ENCODE measurements at regions not wholly inside any gene's neighbourhood (a gene's known extent, or its start where the extent isn't known, plus 50 kb on each side); places are given as distances from the start of the nearest gene placed in this dataset.

GRCh38 chr2:35228584-35228983 is 1127.0 kb upstream of the CRIM1 start:
- Histone ChIP-seq H3K9me3 (no peaks in the 10 kb centered on the region), H3K4me1 (replicated peaks) (no peaks in the 10 kb centered on the region), H3K27ac (no peak overlapping the region), H3K27me3 (replicated peaks; ENCODE audit: insufficient read depth) (no peaks in the 10 kb centered on the region), H3K4me3 (no peak overlapping the region), H3K36me3 (no peaks in the 10 kb centered on the region)
- WGBS, result 15% methylated on average over 2 of the region's 2 CpGs
- TF ChIP-seq POLR2AphosphoS5 (IDR thresholded peaks at IDR 0.05) (no peak), POLR2A (IDR thresholded peaks at IDR 0.05) (no peak), CTCF (IDR thresholded peaks at IDR 0.05) (no peak)
- intact Hi-C loops (cut with DNase I), result no loop called here
- no peak for DNase-seq (ENCODE audit: low spot score)

- H3K4me3 ChIP-seq, result no peak overlapping the region
- H3K9me3 ChIP-seq, result peaks cover 3% of the 10 kb centered on the region
- no peaks in the 10 kb centered on the region for H3K36me3 ChIP-seq
- DNase-seq (ENCODE audit: low spot score), result no peak
- H3K27ac ChIP-seq, result no peak overlapping the region
- intact Hi-C loops (cut with DNase I), result no loop called here
- no peaks in the 10 kb centered on the region for H3K4me1 ChIP-seq (replicated peaks)
- H3K27me3 ChIP-seq (replicated peaks; ENCODE audit: insufficient read depth), result no peaks in the 10 kb centered on the region
- TF ChIP-seq POLR2AphosphoS5 (IDR thresholded peaks at IDR 0.05) (no peak), POLR2A (IDR thresholded peaks at IDR 0.05) (no peak)
- 52% methylated on average over 2 of the region's 2 CpGs for WGBS
These were observed 1135.1 kb upstream of the CRIM1 start for GRCh38 chr2:35220461-35220860.

GRCh38 chr2:35204881-35205280 is 1150.7 kb upstream of the CRIM1 start:
- H3K27ac ChIP-seq, result no peak overlapping the region
- H3K27me3 ChIP-seq (replicated peaks; ENCODE audit: insufficient read depth), result no peaks in the 10 kb centered on the region
- no peak for DNase-seq (ENCODE audit: low spot score)
- intact Hi-C loops (cut with DNase I), result no loop called here
- no peaks in the 10 kb centered on the region for H3K9me3 ChIP-seq
- H3K4me3 ChIP-seq, result no peak overlapping the region
- no peaks in the 10 kb centered on the region for H3K36me3 ChIP-seq
- 42% methylated on average over 2 of the region's 2 CpGs for WGBS
- TF ChIP-seq POLR2A (IDR thresholded peaks at IDR 0.05) (no peak), POLR2AphosphoS5 (IDR thresholded peaks at IDR 0.05) (no peak), CTCF (IDR thresholded peaks at IDR 0.05) (no peak)
- no peaks in the 10 kb centered on the region for H3K4me1 ChIP-seq (replicated peaks)

- intact Hi-C loops (cut with DNase I), result no loop called here
- no peaks in the 10 kb centered on the region for H3K9me3 ChIP-seq
- no peak overlapping the region for H3K4me3 ChIP-seq
- no peak overlapping the region for H3K27ac ChIP-seq
- DNase-seq (ENCODE audit: low spot score), result no peak
- H3K4me1 ChIP-seq (replicated peaks), result no peaks in the 10 kb centered on the region
- 58% methylated on average over 3 of the region's 3 CpGs for WGBS
- TF ChIP-seq POLR2AphosphoS5 (IDR thresholded peaks at IDR 0.05) (no peak), POLR2A (IDR thresholded peaks at IDR 0.05) (no peak), CTCF (IDR thresholded peaks at IDR 0.05) (no peak)
- no peaks in the 10 kb centered on the region for H3K27me3 ChIP-seq (replicated peaks; ENCODE audit: insufficient read depth)
- H3K36me3 ChIP-seq, result no peaks in the 10 kb centered on the region
These were observed 1151.3 kb upstream of the CRIM1 start for GRCh38 chr2:35204323-35204722.

GRCh38 chr2:35199298-35199697 is 1156.3 kb upstream of the CRIM1 start:
- H3K4me1 ChIP-seq (replicated peaks), result no peaks in the 10 kb centered on the region
- H3K27me3 ChIP-seq (replicated peaks; ENCODE audit: insufficient read depth), result no peaks in the 10 kb centered on the region
- no peaks in the 10 kb centered on the region for H3K36me3 ChIP-seq
- H3K9me3 ChIP-seq, result no peaks in the 10 kb centered on the region
- DNase-seq (ENCODE audit: low spot score), result no peak
- WGBS, result 82% methylated on average over 4 of the region's 4 CpGs
- TF ChIP-seq POLR2A (IDR thresholded peaks at IDR 0.05) (no peak), CTCF (IDR thresholded peaks at IDR 0.05) (no peak), POLR2AphosphoS5 (IDR thresholded peaks at IDR 0.05) (no peak)
- H3K27ac ChIP-seq, result no peak overlapping the region
- intact Hi-C loops (cut with DNase I), result no loop called here
- no peak overlapping the region for H3K4me3 ChIP-seq

All from prostate gland (tissue), 2 donors.